ENCODE measurements at regions not wholly inside any gene's neighbourhood (a gene's known extent, or its start where the extent isn't known, plus 50 kb on each side); places are given as distances from the start of the nearest gene placed in this dataset.

- POLR2A ChIA-PET (ENCODE audit: partially characterized antibody), result no interaction called here
- TF ChIP-seq YY1 (IDR thresholded peaks at IDR 0.05; ENCODE audit: low read depth, low read length), result no peak
- no peak for TF ChIP-seq ATF3 (IDR thresholded peaks at IDR 0.05; ENCODE audit: insufficient read depth, low read depth, low read length)
- TF ChIP-seq SP2 (IDR thresholded peaks at IDR 0.05; ENCODE audit: low read length), result no peak
- no peak for TF ChIP-seq RAD21 (IDR thresholded peaks at IDR 0.05 in 1 of 2, conservative IDR thresholded peaks at IDR 0.05 in 1 of 2; ENCODE audit: low read depth in 2 of 2, low read length in 2 of 2)
- TF ChIP-seq NRF1 (IDR thresholded peaks at IDR 0.05; ENCODE audit: low read depth, low read length), result no peak
- TF ChIP-seq TCF12 (IDR thresholded peaks at IDR 0.05; ENCODE audit: low read depth, low read length), result no peak
- no peak for TF ChIP-seq CREB1 (IDR thresholded peaks at IDR 0.05)
- no peak for TF ChIP-seq PHF8 (conservative IDR thresholded peaks at IDR 0.05; ENCODE audit: low read depth, low read length)
- TF ChIP-seq SUZ12 (IDR thresholded peaks at IDR 0.05; ENCODE audit: low read length), result no peak
- no peak for TF ChIP-seq USF2 (IDR thresholded peaks at IDR 0.05; ENCODE audit: low read length)
- no peak for TF ChIP-seq TBP (IDR thresholded peaks at IDR 0.05; ENCODE audit: low read depth, low read length)
- no peak for TF ChIP-seq ZNF274 (IDR thresholded peaks at IDR 0.05; ENCODE audit: borderline replicate concordance, extremely low read depth, low read length)
- no peak for TF ChIP-seq BCL11A (IDR thresholded peaks at IDR 0.05; ENCODE audit: low read depth in 2 of 2, low read length in 2 of 2)
- TF ChIP-seq RXRA (IDR thresholded peaks at IDR 0.05; ENCODE audit: insufficient read depth, low read depth, low read length), result no peak
- FAIRE-seq, result no peak
Observed at GRCh38 chr1:99139876-99140275, 124.4 kb upstream of the PLPPR4 start.

More at GRCh38 chr1:99139876-99140275, 124.4 kb upstream of the PLPPR4 start:
- H3K56ac ChIP-seq (replicated peaks; ENCODE audit: insufficient read length, low read depth, low read length), result no peak overlapping the region
- no peak overlapping the region for H2BK12ac ChIP-seq (ENCODE audit: low read depth, low read length)
- CTCF ChIA-PET (ENCODE audit: partially characterized antibody), result no interaction called here
- H3K4ac ChIP-seq (replicated peaks; ENCODE audit: insufficient read length, low read depth, low read length), result no peak overlapping the region
- no peaks in the 10 kb centered on the region for H3K23me2 ChIP-seq (ENCODE audit: low read depth, low read length)
- H3K4me2 ChIP-seq (ENCODE audit: insufficient read depth in 1 of 2, low read depth in 2 of 2, low read length in 2 of 2), result no peak overlapping the region
- no peaks in the 10 kb centered on the region for H3K79me2 ChIP-seq (ENCODE audit: control insufficient read depth in 1 of 2, insufficient read depth in 2 of 2, low read length in 2 of 2)
- no peaks in the 10 kb centered on the region for H4K20me1 ChIP-seq (replicated peaks in 1 of 2; ENCODE audit: control insufficient read depth in 1 of 2, insufficient read depth in 2 of 2, low read length in 2 of 2)
- DNase-seq (ENCODE audit: low read depth in 1 of 2, low spot score in 2 of 2), result no peak
- no peaks in the 10 kb centered on the region for H3K79me1 ChIP-seq (ENCODE audit: low read depth, low read length)
- no peak overlapping the region for H2AK5ac ChIP-seq (ENCODE audit: low read depth, low read length)
- no peak overlapping the region for H4K91ac ChIP-seq (replicated peaks; ENCODE audit: insufficient read length, low read length)
- H3K23ac ChIP-seq (ENCODE audit: insufficient read length), result no peak overlapping the region
- peaks cover 4 to 10% of the 10 kb centered on the region in 2 experiments; a peak in 3 of 4 replicates for H3K9me3 ChIP-seq (ENCODE audit: insufficient read depth in 2 of 2, low read depth in 1 of 2, low read length in 1 of 2)
- H3K27ac ChIP-seq (ENCODE audit: low read depth, low read length), result no peak overlapping the region
- H3K14ac ChIP-seq (ENCODE audit: insufficient read length), result no peak overlapping the region
- no peaks in the 10 kb centered on the region for H3K27me3 ChIP-seq (replicated peaks in 1 of 4; ENCODE audit: control insufficient read depth in 3 of 4, extremely low read depth in 1 of 4, insufficient read depth in 3 of 4, low read length in 3 of 4)
- no peak overlapping the region for H2BK15ac ChIP-seq (ENCODE audit: low read length)
- H2AFZ ChIP-seq (ENCODE audit: low read length), result no peak overlapping the region
- no peak overlapping the region for H4K8ac ChIP-seq (ENCODE audit: extremely low read depth, insufficient read depth, low read length)
- no peaks in the 10 kb centered on the region; a peak in 1 of 7 replicates for H3K4me1 ChIP-seq (replicated peaks in 1 of 4; ENCODE audit: control insufficient read depth in 3 of 4, insufficient read depth in 4 of 4, low read length in 3 of 4)
- H2BK20ac ChIP-seq (ENCODE audit: low read length), result no peak overlapping the region
- no peak overlapping the region for H2BK120ac ChIP-seq (replicated peaks; ENCODE audit: low read depth, low read length)
- peaks cover 0 to 3% (median 1%) of the 10 kb centered on the region in 4 experiments; a peak in 3 of 8 replicates for H3K36me3 ChIP-seq (ENCODE audit: control insufficient read depth in 2 of 4, insufficient read depth in 4 of 4, low read length in 3 of 4)
- WGBS, 2 experiments (ENCODE audit: extremely low coverage in 1 of 2, insufficient coverage in 1 of 2, insufficient read length in 1 of 2, insufficient replicate concordance in 2 of 2, low coverage in 1 of 2, low lambda C conversion rate in 2 of 2, missing lambda C conversion rate in 1 of 2), result 95% methylated on average over 9 of the region's 11 CpGs; no CpG with 5 or more reads in 1 of the 2 experiments
- H3K9ac ChIP-seq (replicated peaks in 1 of 4; ENCODE audit: extremely low read depth in 1 of 4, low read depth in 3 of 4, low read length in 3 of 4), result no peak overlapping the region
- H3K4me3 ChIP-seq (ENCODE audit: extremely low read depth in 1 of 4, insufficient read depth in 2 of 4, low read depth in 3 of 4, low read length in 4 of 4), result no peak overlapping the region
- H2BK5ac ChIP-seq (ENCODE audit: low read depth, low read length), result no peak overlapping the region
- no peak overlapping the region for H4K5ac ChIP-seq (ENCODE audit: insufficient read length, low read depth, low read length)
- no peak overlapping the region for H3K18ac ChIP-seq (ENCODE audit: extremely low read depth, low read length)
